NT2/D1 (cell line): ENCODE measurements at regions not wholly inside any gene's neighbourhood (a gene's known extent, or its start where the extent isn't known, plus 50 kb on each side); places are given as distances from the start of the nearest gene placed in this dataset.

Source experiments
- DNase-seq: peaks from one replicate; pipeline ENCODE4 v3.0.0-alpha.2; 2011; ENCODE audit warnings: low read depth, low spot score
- H3K27me3 ChIP-seq: 2 replicates; pipeline ENCODE4 v1.6.0; 2011; ENCODE audit warnings: mild to moderate bottlenecking; ENCODE audit not compliant: insufficient read length, insufficient read depth
- H3K36me3 ChIP-seq: 2 replicates; pipeline ENCODE4 v1.6.1; 2011; ENCODE audit warnings: mild to moderate bottlenecking, low read length, mixed read lengths; ENCODE audit not compliant: insufficient read depth, insufficient read length
- H3K4me1 ChIP-seq: 2 replicates; pipeline ENCODE4 v1.5.1; 2011; ENCODE audit not compliant: insufficient read depth, insufficient read length
- H3K4me3 ChIP-seq: 2 replicates; pipeline ENCODE4 v1.5.1; 2011; ENCODE audit warnings: low read depth; ENCODE audit not compliant: insufficient read length
- H3K9ac ChIP-seq: 2 replicates; pipeline ENCODE4 v1.6.0; 2011; ENCODE audit warnings: low read depth; ENCODE audit not compliant: insufficient read length
- H3K9me3 ChIP-seq: 2 replicates; pipeline ENCODE4 v1.5.1; 2011; ENCODE audit warnings: mild to moderate bottlenecking, low read length; ENCODE audit not compliant: insufficient read depth
- SUZ12 ChIP-seq: IDR thresholded peaks from 2 replicates; pipeline ENCODE4 v1.6.1; 2011; ENCODE audit not compliant: insufficient read length, insufficient read depth; ENCODE audit errors: extremely low read depth
- YY1 ChIP-seq: IDR thresholded peaks from 2 replicates; pipeline ENCODE4 v1.6.1; 2011; ENCODE audit not compliant: insufficient read length, insufficient read depth
- ZNF274 ChIP-seq: IDR thresholded peaks from 2 replicates; pipeline ENCODE4 v1.6.1; 2011; ENCODE audit warnings: mild to moderate bottlenecking, low read depth, low read length

- Histone ChIP-seq H3K4me1 (no peaks in the 10 kb centered on the region), H3K4me3 (no peak overlapping the region), H3K9ac (no peak overlapping the region), H3K36me3 (no peaks in the 10 kb centered on the region), H3K27me3 (no peaks in the 10 kb centered on the region), H3K9me3 (no peaks in the 10 kb centered on the region)
- no peak for DNase-seq
- no peak for TF ChIP-seq SUZ12
- no peak for TF ChIP-seq YY1
- TF ChIP-seq ZNF274, result no peak
These were observed 220.2 kb upstream of the SNX7 start for GRCh38 chr1:98441281-98441680.

GRCh38 chr1:98439471-98439870 lies 222.1 kb upstream of the SNX7 start:
- DNase-seq, result no peak
- TF ChIP-seq SUZ12, result no peak
- no peak for TF ChIP-seq ZNF274
- no peak for TF ChIP-seq YY1

GRCh38 chr1:98437540-98437939 lies 224.0 kb upstream of the SNX7 start:
- H3K4me1 ChIP-seq, result no peaks in the 10 kb centered on the region
- TF ChIP-seq SUZ12 (no peak), ZNF274 (no peak)
- H3K9ac ChIP-seq, result no peak overlapping the region
- no peaks in the 10 kb centered on the region for H3K9me3 ChIP-seq
- H3K27me3 ChIP-seq, result no peaks in the 10 kb centered on the region
- no peaks in the 10 kb centered on the region for H3K36me3 ChIP-seq
- no peak for DNase-seq
- no peak overlapping the region for H3K4me3 ChIP-seq

More at GRCh38 chr1:98439471-98439870, 222.1 kb upstream of the SNX7 start:
- H3K4me1 ChIP-seq, result no peaks in the 10 kb centered on the region
- H3K27me3 ChIP-seq, result no peaks in the 10 kb centered on the region
- H3K36me3 ChIP-seq, result no peaks in the 10 kb centered on the region
- H3K9me3 ChIP-seq, result no peaks in the 10 kb centered on the region
- no peak overlapping the region for H3K9ac ChIP-seq
- no peak overlapping the region for H3K4me3 ChIP-seq

- Histone ChIP-seq H3K27me3 (no peaks in the 10 kb centered on the region), H3K9me3 (no peaks in the 10 kb centered on the region), H3K9ac (no peak overlapping the region), H3K4me3 (no peak overlapping the region), H3K36me3 (no peaks in the 10 kb centered on the region), H3K4me1 (no peaks in the 10 kb centered on the region)
- no peak for DNase-seq
- TF ChIP-seq SUZ12 (no peak), YY1 (no peak), ZNF274 (no peak)
These were observed 224.5 kb upstream of the SNX7 start for GRCh38 chr1:98437011-98437410.

GRCh38 chr1:98429965-98430443 lies 231.5 kb upstream of the SNX7 start:
- Histone ChIP-seq H3K4me1 (no peaks in the 10 kb centered on the region), H3K36me3 (no peaks in the 10 kb centered on the region), H3K9me3 (no peaks in the 10 kb centered on the region), H3K27me3 (no peaks in the 10 kb centered on the region), H3K9ac (no peak overlapping the region), H3K4me3 (no peak overlapping the region)
- DNase-seq, result no peak
- TF ChIP-seq SUZ12, result no peak
- TF ChIP-seq ZNF274, result no peak
- TF ChIP-seq YY1, result no peak

GRCh38 chr1:98428864-98429263 lies 232.7 kb upstream of the SNX7 start:
- no peak for DNase-seq
- TF ChIP-seq ZNF274 (no peak), YY1 (no peak), SUZ12 (no peak)
- Histone ChIP-seq H3K9ac (no peak overlapping the region), H3K36me3 (no peaks in the 10 kb centered on the region), H3K4me3 (no peak overlapping the region), H3K27me3 (no peaks in the 10 kb centered on the region), H3K9me3 (no peaks in the 10 kb centered on the region), H3K4me1 (no peaks in the 10 kb centered on the region)

- no peaks in the 10 kb centered on the region for H3K4me1 ChIP-seq
- no peaks in the 10 kb centered on the region for H3K36me3 ChIP-seq
- no peak overlapping the region for H3K4me3 ChIP-seq
- no peak for DNase-seq
- TF ChIP-seq ZNF274 (no peak), YY1 (no peak), SUZ12 (no peak)
- no peaks in the 10 kb centered on the region for H3K27me3 ChIP-seq
- no peaks in the 10 kb centered on the region for H3K9me3 ChIP-seq
- no peak overlapping the region for H3K9ac ChIP-seq
These were observed 233.9 kb upstream of the SNX7 start for GRCh38 chr1:98427664-98428063.

GRCh38 chr1:98426092-98426491 lies 235.4 kb upstream of the SNX7 start:
- H3K9me3 ChIP-seq, result no peaks in the 10 kb centered on the region
- no peaks in the 10 kb centered on the region for H3K27me3 ChIP-seq
- no peaks in the 10 kb centered on the region for H3K36me3 ChIP-seq
- H3K9ac ChIP-seq, result no peak overlapping the region
- no peak overlapping the region for H3K4me3 ChIP-seq
- TF ChIP-seq ZNF274 (no peak), SUZ12 (no peak), YY1 (no peak)
- no peak for DNase-seq
- no peaks in the 10 kb centered on the region for H3K4me1 ChIP-seq
